NCI-H226 (cell line): ENCODE measurements at regions not wholly inside any gene's neighbourhood (a gene's known extent, or its start where the extent isn't known, plus 50 kb on each side); places are given as distances from the start of the nearest gene placed in this dataset.

Experiments
- DNase-seq: peaks from one replicate; pipeline ENCODE4 v3.0.0-alpha.2; 2015

DNA sequence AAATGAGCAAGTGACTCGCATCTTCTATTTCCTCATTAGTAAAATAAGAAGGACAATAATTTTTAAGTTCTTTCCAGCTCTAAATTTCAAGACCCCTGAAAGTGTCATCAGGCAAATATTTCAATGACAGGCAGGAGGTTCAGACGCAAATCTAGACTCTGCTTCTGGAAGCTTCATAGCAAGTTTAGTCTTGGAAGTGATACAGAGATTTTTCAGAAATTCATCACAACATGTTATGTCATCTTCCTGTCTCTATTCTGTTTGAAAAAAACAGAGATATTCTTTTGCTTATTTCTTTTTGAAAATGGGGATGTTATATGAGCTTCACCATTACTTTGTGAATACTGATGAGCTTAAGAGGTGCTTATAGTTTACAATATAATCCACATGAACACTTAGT lies 74.0 kb downstream of the C3orf85 start:
- no peak for DNase-seq

DNA sequence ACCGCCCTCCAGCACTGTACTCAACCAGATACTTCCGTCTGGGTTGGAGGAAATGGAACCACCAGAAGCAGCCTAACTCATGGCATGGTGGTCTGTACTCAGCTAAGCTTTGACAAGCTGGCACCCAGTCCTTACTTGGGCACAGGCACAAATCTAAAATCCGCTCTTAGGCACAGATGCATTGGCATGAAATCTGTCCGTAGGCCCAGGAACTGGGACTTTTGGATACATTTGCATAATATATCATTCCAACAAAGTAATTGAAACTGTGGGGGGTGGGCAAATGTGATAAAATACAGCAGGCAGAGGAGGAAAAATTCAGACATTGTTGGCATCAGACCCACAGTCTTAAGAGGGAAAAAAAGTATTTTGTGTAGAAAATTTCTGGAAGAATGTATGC lies 75.4 kb downstream of the C3orf85 start:
- DNase-seq = no peak

DNA sequence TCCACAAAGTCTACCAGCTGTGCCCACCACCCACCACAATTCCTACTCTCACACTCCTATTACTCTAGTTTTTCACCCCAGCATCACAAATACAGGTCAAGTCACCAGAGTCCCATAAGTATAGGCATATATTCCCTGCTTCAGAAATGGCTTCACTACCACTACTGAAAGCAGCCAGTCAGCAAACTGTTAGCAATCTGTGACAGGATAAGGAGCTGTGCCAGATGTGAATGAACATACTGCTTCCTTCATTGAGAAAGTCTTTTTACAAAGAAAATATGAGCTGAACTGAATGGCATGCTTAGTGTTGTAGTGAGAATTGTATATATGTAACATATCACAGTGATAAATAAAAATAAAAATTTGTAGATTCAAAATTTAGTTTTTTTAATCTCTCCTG lies 76.8 kb downstream of the C3orf85 start:
- DNase-seq = no peak

DNA sequence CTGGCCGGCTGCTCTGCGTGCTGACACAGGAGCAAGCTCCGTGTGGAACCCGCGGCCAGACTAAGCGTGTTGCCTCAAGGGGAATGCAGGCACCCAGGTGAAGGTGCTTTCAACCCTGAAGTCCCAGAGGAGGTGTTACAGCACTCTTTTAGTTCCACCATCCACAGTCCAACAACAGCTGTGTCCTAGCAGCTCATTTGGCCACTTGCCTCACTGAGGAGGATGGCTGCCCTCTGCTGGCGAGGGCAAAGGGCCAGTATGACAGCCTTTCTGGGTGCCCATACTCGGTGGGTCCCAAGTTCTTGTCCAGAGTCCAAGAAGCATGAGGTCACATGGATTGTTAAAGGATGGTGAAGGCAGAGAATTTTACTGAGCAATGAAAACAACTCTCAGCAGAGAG lies 87.8 kb downstream of the C3orf85 start:
- DNase-seq = peak; percentile 24

DNA sequence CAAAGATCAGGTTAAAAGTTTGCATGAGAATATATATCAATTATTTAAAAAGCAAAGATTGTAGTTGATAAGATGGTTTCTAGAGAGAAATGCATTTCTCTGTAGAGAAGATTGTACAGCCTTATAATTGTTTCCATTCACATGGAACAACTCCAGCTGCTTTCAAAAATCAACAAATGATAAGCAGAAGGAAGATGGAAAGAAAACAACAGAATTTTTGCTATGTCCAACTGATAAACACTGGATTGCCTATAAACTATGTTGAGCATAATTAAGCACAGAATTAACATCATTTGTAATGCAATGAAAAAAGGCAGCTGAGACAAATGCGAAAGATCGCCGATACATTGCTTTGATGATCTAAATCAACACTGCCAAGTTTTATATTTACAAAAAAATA lies 89.0 kb downstream of the C3orf85 start:
- DNase-seq = no peak

DNA sequence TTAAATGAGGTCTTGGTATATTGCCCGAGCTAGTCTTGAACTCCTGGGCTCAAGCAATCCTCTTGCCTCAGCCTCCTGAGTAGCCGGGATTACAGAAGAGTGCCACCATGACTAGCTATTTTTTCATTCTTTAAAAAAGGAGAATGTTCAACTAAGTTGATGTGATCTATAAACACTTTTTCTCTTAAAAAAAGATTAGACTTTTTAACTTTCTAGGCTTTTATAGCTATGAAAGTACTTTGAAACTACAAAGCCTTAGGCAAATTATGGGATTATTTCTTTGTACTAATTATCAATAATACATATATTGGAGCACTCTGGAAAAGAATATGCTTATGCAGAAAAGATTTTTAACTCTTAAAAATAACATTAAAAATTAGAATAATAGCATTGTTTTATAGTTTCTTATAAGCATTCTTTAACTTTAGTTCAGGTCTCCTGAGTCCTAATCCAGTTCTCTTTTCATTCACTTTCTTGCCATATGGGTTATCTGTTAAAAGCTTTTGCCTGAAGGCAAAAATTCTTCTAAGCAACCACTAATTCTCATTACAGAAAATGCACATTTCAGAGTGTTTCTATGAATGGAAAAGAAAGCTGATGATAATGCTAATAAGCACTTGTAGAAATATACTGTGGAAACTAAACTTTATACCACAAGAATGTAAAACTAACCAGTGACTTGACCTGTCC lies 87.8 kb downstream of the DPPA2 start:
- DNase-seq = no peak

DNA sequence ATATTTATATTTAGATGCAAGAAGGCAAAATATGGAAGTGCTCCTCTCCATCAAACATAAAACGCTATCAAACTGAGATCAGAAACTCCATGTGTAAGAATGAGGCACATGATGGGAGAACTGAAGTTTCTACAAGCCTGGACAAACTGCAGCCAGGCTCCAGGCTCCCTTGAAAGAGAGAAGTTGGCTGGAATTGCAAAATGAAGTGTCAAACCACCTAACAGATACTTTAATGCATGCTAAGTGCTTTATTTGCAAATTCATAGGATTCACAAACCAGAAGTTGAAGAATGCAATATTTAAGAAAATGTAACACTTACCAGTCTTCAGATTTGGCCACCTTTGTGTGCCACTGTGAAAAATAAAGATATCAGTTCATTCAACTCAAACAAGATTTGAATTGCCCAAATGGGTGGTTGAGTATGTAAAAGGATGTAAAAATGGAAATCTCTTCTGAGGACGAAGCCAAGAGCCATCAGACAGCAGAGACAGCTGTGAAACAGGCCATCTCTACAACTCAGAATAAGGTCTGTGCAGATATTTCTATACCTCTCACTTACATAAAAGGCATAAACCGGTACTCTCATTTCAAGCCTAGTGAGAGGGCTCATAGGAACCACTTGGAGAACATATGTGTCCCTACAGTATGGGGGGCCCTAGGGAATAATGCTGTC lies 87.0 kb downstream of the DPPA2 start:
- no peak for DNase-seq

DNA sequence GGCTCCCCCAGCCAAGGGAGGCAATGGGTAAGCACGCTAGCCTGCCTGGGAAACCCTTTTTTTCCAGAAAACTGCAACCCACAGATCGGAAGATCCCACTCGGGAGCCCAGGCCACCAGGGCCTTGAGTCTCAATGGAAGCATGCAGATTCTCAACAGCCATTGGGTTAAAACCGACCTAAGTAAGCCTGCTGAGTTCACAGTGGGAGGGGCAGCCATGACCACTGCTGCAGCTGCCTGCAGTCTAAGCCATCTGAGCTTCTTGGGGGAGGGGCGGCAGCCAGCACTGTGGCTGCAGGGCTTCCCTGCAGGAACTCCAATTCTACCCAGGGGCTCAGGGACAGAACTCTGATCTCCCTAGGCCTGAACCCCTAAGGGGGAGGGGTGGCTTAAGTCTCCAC lies 82.0 kb downstream of the DPPA2 start:
- DNase-seq = no peak

DNA sequence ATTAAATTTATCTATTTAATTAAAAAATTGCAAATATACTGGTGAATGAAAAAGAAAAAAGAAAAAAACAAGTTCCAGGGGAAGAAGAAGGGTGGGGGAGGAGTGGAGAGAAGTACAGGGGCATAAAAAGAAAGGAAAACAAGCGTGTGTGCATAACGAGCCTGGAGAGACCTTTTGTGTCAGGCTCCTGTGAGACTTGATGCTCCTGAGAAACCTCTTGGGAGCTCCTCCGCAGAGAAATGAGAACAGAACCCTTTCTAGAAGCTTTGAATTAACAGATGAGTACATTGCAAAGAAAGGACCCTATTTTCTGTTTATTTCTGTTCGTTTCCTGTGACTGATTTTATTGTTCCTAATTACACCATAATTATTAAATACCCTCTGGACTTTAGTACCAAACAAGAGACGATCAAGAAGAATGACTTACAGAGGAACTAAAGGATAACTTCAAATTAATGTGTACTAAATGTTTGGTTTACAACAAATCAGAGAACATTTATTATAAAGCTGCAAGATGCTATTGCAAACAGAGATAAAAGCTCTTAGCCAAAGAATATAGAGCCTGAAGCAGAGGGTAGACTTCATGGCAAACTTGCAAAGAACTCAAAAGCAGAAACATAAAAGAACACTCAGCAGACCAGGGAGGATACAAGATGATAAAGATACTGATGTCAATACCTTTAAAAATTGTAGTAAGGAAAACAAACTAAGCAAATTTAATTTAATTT lies 74.7 kb downstream of the DPPA2 start:
- DNase-seq = no peak

DNA sequence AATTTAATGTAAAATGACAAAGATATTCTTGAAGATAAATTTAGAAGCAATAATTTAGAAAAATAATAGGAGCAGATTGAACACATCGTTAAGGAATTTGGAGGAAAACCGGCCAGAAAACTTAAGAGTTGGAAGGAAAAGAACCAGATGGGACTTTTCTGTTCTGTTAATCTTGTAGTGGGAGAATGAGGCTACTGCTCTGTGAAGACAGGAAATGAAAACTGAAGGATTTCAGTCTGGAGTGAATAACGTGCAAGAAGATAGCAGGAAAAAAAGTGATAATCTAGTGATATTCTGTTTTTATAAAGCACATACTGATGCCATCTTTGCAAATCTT lies 74.2 kb downstream of the DPPA2 start:
- no peak for DNase-seq
